ENCODE measurements at regions not wholly inside any gene's neighbourhood (a gene's known extent, or its start where the extent isn't known, plus 50 kb on each side); places are given as distances from the start of the nearest gene placed in this dataset.
A peak's percentile ranks its signal among the peaks of the same experiment; 100 is the strongest.

- Histone ChIP-seq H3K4me1 (ENCODE audit: insufficient read depth) (no peaks in the 10 kb centered on the region), H3K27ac (ENCODE audit: low read depth) (no peak overlapping the region), H2AFZ (no peak overlapping the region), H3K9me2 (ENCODE audit: insufficient read depth) (no peaks in the 10 kb centered on the region), H3K4me2 (no peak overlapping the region), H3K36me3 (ENCODE audit: insufficient read depth) (no peaks in the 10 kb centered on the region), H3K4me3 (no peak overlapping the region), H4K20me1 (replicated peaks; ENCODE audit: insufficient read depth) (no peaks in the 10 kb centered on the region), H3F3A (replicated peaks; ENCODE audit: low read depth) (no peaks in the 10 kb centered on the region), H3K27me3 (ENCODE audit: insufficient read depth) (no peaks in the 10 kb centered on the region), H3K79me2 (replicated peaks; ENCODE audit: insufficient read depth) (no peaks in the 10 kb centered on the region)
- Mint-ChIP-seq H3K36me3 (ENCODE audit: low read depth) (peaks cover 3% of the 10 kb centered on the region; the same call in 1 of the 3 replicates), H3K4me1 (no peaks in the 10 kb centered on the region), H3K27ac (no peak overlapping the region), H3K9me3 (peaks cover 19% of the 10 kb centered on the region), H3K27me3 (ENCODE audit: insufficient read depth, low read depth, poor library complexity) (no peaks in the 10 kb centered on the region), H3K4me3 (no peak overlapping the region)
- DNase-seq (ENCODE audit: low spot score) (no peak), ATAC-seq (no peak)
- TF ChIP-seq REST (IDR thresholded peaks at IDR 0.05; ENCODE audit: unreplicated experiment) (no peak), JUNB (IDR thresholded peaks at IDR 0.05; ENCODE audit: unreplicated experiment) (no peak)
Measured at GRCh38 chr19:13581576-13581975, 75.3 kb upstream of the CACNA1A start.

GRCh38 chr19:13579388-13580060, 73.2 kb upstream of the CACNA1A start:
- no peak for ATAC-seq
- Histone ChIP-seq H3F3A (replicated peaks; ENCODE audit: low read depth) (no peaks in the 10 kb centered on the region), H3K27me3 (ENCODE audit: insufficient read depth) (no peaks in the 10 kb centered on the region), H3K4me3 (no peak overlapping the region), H3K27ac (ENCODE audit: low read depth) (no peak overlapping the region), H3K79me2 (replicated peaks; ENCODE audit: insufficient read depth) (no peaks in the 10 kb centered on the region), H3K4me2 (no peak overlapping the region), H3K9me2 (ENCODE audit: insufficient read depth) (no peaks in the 10 kb centered on the region), H3K4me1 (ENCODE audit: insufficient read depth) (no peaks in the 10 kb centered on the region), H3K36me3 (ENCODE audit: insufficient read depth) (no peaks in the 10 kb centered on the region), H2AFZ (no peak overlapping the region), H4K20me1 (replicated peaks; ENCODE audit: insufficient read depth) (no peaks in the 10 kb centered on the region)
- no peaks in the 10 kb centered on the region for H3K4me1 Mint-ChIP-seq
- TF ChIP-seq ZNF114 (CRISPR knock-in tag; IDR thresholded peaks at IDR 0.05) (no peak), CTCF (conservative IDR thresholded peaks at IDR 0.05; ENCODE audit: low read depth in 2 of 2) (peak; percentile 48 to 60), STAT1 (IDR thresholded peaks at IDR 0.05; ENCODE audit: unreplicated experiment) (no peak), ETS1 (IDR thresholded peaks at IDR 0.05) (no peak), NANOG (IDR thresholded peaks at IDR 0.05; ENCODE audit: borderline replicate concordance) (no peak)
- H3K36me3 Mint-ChIP-seq (ENCODE audit: low read depth): peaks cover 3% of the 10 kb centered on the region; the same call in 1 of the 3 replicates
- peaks cover 26% of the 10 kb centered on the region for H3K9me3 Mint-ChIP-seq
- peak; percentile 30 for DNase-seq (ENCODE audit: low spot score)
- H3K27me3 Mint-ChIP-seq (ENCODE audit: insufficient read depth, low read depth, poor library complexity): no peaks in the 10 kb centered on the region
- H3K4me3 Mint-ChIP-seq: no peak overlapping the region
- H3K27ac Mint-ChIP-seq: no peak overlapping the region

Data from GM23338 (cell line).